ENCODE measurements at regions not wholly inside any gene's neighbourhood (a gene's known extent, or its start where the extent isn't known, plus 50 kb on each side); places are given as distances from the start of the nearest gene placed in this dataset.

- TF ChIP-seq POLR2A (IDR thresholded peaks at IDR 0.05) (no peak), CTCF (IDR thresholded peaks at IDR 0.05 in 8 of 11, conservative IDR thresholded peaks at IDR 0.05 in 3 of 11) (no peak), POLR2AphosphoS5 (IDR thresholded peaks at IDR 0.05) (peak in 1 of 3 donors; percentile 37)
Observed at GRCh38 chrX:16461968-16462367, 188.0 kb upstream of the S100G start.
